ENCODE measurements at regions not wholly inside any gene's neighbourhood (a gene's known extent, or its start where the extent isn't known, plus 50 kb on each side); places are given as distances from the start of the nearest gene placed in this dataset.
"Not testable (repeated sequence)": the region's sequence is repeated elsewhere in the genome, so short reads cannot be mapped to it uniquely, and the experiment has no call there.

- DNase-seq: no peak
Measured at GRCh38 chr1:30550365-30551220, 172.8 kb downstream of the MATN1 start.

DNA sequence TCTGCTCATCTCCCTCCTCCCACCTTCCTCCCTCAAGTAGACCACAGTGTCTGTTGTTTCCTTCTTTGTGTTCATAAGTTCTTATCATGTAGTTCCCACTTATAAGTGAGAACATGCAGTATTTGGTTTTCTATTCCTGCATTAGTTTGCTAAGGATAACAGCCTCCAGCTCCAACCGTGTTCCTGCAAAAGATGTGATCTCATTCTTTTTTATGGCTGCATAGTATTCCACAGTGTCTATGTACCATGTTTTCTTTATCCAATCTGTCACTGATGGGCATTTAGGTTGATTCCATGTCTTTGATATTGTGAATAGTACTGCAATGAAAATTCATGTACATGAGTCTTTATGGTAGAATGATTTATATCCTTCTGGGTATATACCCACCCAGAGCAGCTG, 173.5 kb downstream of the MATN1 start:
- DNase-seq: not testable (repeated sequence)

DNA sequence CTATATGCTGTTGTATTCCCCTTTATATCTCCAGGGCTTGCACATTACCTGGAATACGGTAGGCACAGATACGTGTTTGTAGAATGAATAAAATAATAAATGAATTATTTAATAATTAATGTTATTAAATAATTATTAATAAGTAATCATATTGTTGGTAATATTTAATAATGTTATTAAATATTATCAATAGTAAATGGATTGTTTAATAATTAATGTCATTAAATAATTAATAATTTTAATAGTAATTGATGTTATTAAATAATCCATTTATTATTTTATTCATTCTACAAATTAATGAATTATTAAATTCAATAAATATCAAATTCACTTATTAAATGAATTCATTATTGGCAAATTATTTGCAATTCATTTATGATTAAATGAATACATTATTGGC, 175.1 kb downstream of the MATN1 start:
- no peak for DNase-seq

DNA sequence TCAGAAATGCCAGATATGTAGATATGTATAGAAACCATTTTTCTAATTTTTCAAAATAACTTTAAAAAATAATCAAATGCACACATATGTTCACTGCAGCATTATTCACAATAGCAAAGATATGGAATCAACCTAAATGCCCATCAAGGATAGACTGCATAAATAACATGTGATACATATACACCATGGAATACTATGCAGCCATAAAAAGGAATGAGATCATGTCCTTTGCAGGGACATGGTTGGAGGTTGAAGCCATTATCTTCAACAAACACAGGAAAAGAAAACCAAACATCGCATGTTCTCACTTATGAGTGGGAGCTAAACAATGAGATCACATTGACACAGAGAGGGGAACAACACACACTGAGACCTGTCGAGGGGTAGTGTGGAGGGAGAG, 176.1 kb downstream of the MATN1 start:
- DNase-seq: not testable (repeated sequence)

- no peak for DNase-seq
Measured at GRCh38 chr1:30545365-30545764, 178.0 kb downstream of the MATN1 start.

GRCh38 chr1:30541721-30542485, 181.5 kb downstream of the MATN1 start:
- no peak for DNase-seq

DNA sequence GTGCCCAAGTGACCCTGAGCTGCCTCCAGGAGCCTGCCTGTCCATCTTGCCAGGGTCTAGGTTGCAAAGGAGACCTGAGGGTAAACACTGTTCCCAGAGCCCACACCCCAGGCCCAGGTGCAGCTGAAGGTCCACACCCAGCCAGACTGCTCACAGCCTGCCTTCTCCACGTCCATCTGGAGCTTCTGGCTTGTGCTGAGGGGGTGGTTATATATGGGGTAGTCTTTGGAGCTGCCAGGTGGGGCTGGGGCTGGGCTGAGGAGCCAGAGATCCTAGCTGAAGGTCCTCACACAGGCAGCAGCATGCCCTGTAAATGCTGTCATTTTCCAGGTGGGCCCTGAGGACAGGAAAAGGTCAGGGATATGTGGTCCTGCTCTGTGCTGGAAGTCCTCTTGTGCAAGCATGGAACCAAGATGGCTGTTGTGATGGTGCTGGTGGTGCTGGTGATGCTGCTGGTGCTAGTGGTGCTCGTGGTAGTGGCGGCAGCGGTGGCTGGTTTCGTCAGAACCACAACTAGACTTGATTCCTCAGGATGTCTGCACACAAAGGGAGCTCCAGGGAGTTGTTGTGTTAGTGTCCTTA, 182.7 kb downstream of the MATN1 start:
- no peak for DNase-seq

GRCh38 chr1:30539884-30540283, 183.5 kb downstream of the MATN1 start:
- DNase-seq: no peak

DNA sequence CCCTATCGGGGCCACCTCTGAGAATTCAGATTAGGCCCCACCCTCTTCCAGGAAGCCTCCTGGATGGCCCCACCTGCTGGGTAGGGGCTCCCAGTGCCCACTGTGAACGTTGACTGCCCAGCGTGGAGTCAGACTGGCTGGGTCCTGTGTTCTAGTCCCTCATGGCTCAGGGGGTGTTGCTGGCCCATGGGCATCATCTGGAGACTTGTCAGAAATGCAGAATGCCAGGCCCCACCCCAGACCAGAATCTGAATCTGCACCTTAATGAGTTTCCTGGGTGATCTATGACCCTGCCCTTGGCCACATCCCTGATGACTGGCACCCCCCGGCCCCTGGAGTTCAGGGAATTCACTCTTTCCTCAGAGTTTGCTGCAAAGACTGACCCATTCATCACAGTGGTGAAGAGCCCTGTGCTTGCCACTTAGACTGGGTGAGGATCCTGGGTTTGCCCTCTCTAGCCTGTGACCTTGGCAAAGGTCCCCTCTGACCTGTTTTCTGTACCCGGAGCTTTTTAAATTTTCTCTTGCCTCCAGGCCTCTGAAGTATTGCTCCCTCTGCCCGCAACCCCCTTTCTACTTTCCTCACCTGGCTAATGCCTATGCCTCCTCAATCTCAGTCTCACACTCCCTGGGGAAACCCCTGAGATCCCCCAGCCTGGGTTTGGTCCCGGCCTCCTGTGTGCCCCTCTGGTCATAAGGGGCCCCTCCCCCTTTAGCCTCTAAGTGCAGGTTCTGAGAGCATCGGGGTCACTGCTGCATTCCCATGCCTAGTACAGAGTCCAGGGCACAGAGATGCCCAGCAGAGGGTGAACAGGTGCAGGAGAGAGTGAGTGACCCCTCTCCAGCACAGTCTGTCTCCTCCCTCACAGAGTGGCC, 184.2 kb downstream of the MATN1 start:
- no peak for DNase-seq

DNA sequence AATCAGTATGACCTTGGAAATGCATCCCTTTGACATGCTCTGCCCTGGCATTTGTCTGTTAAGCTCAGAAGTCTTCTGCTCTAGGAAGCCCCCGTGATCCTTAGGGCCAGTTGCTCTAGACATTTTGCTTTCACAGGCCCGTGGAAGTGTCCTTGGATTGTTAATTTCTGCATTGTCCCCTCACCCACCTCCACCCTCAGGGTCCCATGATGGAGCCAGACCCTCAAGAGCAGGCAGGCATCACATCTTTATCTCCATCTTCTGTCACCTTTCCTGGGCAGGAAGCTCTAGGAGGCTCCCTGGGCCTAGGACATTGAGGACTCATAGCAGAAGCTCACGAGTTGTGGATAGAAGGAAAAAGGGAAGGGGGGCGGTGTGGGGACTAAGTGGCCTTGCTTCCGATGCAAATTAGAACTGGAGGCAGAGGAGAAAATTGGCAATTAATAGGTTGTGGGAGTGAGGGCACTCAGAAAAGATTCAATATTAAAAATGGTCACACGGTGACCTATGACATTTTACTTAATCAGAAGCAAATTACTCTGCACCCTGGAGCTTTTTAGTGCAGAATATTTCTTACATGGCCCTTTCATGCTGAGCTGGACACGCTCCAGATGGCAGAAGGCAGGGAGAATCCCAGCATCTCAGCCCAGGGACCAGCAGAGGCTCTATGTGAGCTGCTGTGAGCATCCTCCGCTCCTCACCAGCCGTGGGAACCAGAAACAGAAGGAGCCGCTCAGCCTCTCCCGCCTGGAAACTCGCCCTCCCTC, 185.0 kb downstream of the MATN1 start:
- DNase-seq: no peak

GRCh38 chr1:30537279-30537678, 186.1 kb downstream of the MATN1 start:
- DNase-seq: no peak

- DNase-seq: no peak
Measured at GRCh38 chr1:30536530-30536929, 186.9 kb downstream of the MATN1 start.

DNA sequence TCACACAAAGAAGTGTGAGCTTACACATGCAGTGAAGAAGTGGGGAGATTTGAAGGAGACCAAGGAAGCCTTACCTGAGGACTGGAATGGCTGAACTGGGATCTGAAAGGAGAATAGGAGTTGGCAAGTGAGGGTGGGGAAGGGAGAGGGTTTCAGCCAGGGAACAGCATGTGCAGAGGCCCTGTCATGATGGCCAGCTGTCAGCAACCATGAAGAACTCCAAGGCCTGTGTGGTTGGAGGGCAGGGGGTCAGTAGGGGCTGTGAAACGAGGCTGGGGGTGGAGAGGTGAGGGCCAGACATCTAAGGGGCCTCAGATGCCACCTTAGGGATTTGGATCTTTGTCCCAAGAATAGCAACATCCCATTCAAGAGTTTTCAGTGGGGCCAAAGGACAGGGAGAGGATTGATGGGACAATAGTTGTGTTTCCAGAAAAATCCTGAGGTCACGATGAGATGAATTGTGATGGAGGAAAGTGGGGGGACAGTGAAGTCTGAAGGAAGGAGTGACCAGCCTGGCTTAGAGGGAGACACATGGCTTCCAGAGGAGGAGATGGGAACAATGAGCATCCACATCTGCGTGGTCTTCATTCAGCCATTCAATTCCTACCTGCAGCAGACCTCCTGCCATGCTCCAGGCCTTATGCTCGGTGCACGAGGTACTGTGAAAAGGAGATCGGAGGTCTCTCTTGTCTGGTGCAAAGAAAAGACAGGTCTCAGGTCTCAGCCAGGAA, 187.6 kb downstream of the MATN1 start:
- DNase-seq: no peak

DNA sequence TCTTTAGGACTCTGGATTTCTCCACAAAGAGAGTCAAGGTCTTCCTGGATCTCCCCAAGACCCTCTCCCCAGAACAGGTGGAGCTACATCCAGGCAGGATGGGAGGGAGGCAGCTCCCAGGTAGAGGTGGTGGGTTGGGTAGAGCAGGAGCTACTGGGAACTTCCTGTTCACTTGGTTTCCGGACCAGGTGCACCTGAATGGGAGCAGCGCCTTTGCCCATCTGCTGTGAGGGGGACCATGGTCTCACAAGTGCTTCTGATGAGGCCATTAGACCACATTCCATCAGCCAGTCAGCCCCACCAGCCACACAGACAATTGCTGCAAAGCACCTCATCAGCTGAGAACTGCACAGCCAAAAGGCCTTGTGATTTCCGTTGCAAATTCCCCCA, 188.8 kb downstream of the MATN1 start:
- DNase-seq: no peak

DNA sequence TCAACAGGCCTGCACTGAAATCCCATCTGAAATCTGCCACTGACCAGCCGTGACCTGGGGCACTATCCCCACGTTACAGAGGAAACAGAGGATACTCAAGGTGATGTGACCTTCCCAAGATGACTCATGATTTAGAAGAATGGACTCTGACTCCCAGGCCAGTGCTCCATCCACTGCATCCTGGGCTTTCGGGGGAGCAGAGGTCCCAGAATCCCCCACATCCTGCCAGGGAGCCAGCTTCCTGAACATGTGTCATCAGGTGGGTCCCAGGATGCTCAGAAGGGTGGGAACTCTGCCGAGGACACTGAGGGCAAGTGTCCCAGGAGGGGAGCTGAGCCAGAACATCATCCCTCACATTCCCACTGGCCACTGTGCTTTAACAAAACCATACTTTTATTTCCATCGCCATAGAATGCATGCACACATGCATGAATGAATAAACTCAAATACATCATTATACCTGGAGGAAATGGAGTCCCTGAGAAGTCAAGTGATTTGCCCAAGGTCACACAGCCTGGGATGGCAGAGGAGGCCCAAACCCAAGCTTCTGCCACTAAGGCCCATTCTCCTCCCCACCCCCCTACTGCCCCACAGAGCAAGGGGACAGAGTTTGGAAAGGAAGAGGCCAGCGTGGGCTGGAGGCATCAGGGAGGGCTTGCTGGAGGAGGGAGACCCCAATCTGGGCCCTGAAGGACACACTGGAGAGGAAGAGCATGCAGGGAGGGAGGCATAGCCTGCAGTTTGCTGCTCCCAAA, 189.4 kb downstream of the MATN1 start:
- no peak for DNase-seq

DNA sequence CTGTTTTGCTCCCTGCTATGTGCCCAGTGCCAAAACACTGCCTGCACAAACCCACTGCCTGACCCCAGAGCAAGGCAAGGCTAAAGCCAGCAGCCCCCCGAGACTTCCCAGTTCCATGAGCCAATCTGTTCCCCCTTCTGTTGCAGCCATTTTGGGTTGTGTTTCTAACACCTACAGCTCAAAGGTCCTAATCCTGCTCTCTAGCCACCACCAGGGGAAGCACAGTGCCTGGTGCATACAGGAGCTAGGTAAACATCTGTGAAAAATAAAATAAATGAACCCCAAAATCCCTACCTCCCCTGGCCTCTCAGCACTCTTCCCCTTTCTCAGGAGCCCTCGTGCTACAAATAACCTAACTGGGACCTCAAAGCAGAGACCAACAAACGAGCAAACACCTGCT, 190.2 kb downstream of the MATN1 start:
- no peak for DNase-seq

DNA sequence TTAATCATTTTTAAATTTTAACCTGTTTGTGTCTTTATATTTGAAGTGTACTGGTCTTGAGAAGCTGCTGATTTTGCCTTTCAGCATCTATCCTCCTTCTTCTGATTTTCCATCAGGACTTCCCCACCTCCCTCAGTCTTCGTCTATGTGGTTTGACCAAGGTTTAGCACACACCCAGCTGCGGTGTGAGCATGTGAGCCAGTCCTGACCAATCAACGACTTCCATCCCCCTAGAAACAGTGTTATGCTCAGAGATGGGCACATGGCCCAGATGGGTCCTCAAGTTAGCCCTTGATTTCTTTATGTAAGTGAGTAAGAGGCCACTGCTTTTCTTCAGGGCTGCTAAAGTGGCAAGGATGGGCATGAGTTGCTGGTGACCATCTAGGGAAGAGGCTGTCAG, 190.8 kb downstream of the MATN1 start:
- DNase-seq: no peak

- no peak for DNase-seq
Measured at GRCh38 chr1:30527511-30528140, 195.8 kb downstream of the MATN1 start.

DNA sequence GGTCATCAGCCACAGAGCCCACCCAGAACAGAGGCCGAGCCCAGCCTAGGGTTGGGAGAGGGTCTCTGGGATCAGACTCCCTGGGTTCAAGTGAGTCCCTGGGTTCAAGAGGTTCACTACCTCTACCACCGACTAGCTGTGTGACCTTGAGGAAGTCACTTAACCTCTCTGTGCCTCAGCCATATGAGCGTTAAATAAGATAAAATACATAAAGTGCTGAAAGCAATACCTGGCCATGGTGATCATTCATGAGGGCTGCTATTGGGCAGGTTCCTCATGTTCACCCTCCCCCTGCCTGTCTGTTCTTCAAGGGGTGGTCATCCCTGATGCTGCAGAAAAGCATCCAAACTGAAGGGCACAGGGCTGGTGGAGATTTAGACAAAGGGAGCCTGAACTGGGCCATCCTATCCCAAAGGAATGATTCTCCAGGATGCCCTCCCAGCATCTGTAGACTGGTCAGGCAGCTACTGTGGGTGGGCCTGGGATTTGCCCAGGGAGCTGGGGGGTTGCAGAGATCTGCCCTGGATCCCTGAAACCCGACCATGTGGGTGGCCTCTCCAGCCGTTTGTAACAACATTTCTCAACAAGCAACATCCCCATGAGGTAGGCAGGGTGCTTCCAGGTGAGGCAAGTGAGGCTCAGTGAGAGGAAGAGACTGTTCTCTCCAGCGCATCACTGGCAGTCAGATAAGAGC, 196.6 kb downstream of the MATN1 start:
- DNase-seq: no peak
